WTC11 (cell line): ENCODE measurements at regions not wholly inside any gene's neighbourhood (a gene's known extent, or its start where the extent isn't known, plus 50 kb on each side); places are given as distances from the start of the nearest gene placed in this dataset.

ENCODE experiments used
- ATAC-seq: fragments of 200-7000 bp; cut with Tn5 transposase; 2 replicates; pipeline ENCODE4 v1.10.0; 2021; ENCODE audit warnings: mild to moderate bottlenecking, moderate library complexity
- CTCF ChIA-PET: fragments of 300-600 bp; sonication (Branson Sonifier 250); formaldehyde crosslinking; loops from one replicate; lab custom pipeline; 2021; ENCODE audit warnings: antibody characterized with exemption; lab: Charles Lee
- POLR2A ChIA-PET: fragments of 350-600 bp; sonication (Branson Sonifier 250); formaldehyde crosslinking; loops from one replicate; lab custom pipeline; 2021; ENCODE audit warnings: antibody characterized with exemption; lab: Charles Lee
- DNase-seq: peaks from one replicate; pipeline ENCODE4 v3.0.0; 2021; ENCODE audit warnings: low spot score
- H3K27ac Mint-ChIP-seq: 2 replicates; pipeline ENCODE4 v1.8.0; 2021; ENCODE audit warnings: mixed read lengths
- H3K27me3 Mint-ChIP-seq: 2 replicates; pipeline ENCODE4 v1.8.0; 2021; ENCODE audit warnings: low read depth, mild to moderate bottlenecking, moderate library complexity, mixed read lengths
- H3K36me3 Mint-ChIP-seq: 2 replicates; pipeline ENCODE4 v1.8.0; 2021; ENCODE audit warnings: mixed read lengths
- H3K4me1 Mint-ChIP-seq: 2 replicates; pipeline ENCODE4 v1.8.0; 2022; ENCODE audit warnings: mixed read lengths
- H3K4me3 Mint-ChIP-seq: 2 replicates; pipeline ENCODE4 v1.8.0; 2021; ENCODE audit warnings: mild to moderate bottlenecking, moderate library complexity, mixed read lengths
- H3K9me3 Mint-ChIP-seq: 2 replicates; pipeline ENCODE4 v1.8.0; 2021; ENCODE audit warnings: mixed read lengths
- AR ChIP-seq: fragments of 250-450 bp; sonication (Bioruptor Pico); IDR thresholded peaks from 2 replicates; pipeline ENCODE4 v1.9.0; 2021; ENCODE audit warnings: mild to moderate bottlenecking
- ATF1 ChIP-seq: sonication (generic); formaldehyde crosslinking; IDR thresholded peaks from 2 replicates; pipeline ENCODE4 v1.8.1; 2023; ENCODE audit warnings: mild to moderate bottlenecking, moderate library complexity, missing genetic modification reagents
- ATF3 ChIP-seq: sonication (generic); formaldehyde crosslinking; conservative IDR thresholded peaks from 2 replicates; pipeline ENCODE4 v1.8.1; 2022; ENCODE audit warnings: mild to moderate bottlenecking, missing genetic modification reagents
- E2F1 ChIP-seq: sonication (generic); formaldehyde crosslinking; IDR thresholded peaks from 2 replicates; pipeline ENCODE4 v1.8.0; 2022; ENCODE audit warnings: mild to moderate bottlenecking, missing genetic modification reagents
- E2F4 ChIP-seq: sonication (generic); formaldehyde crosslinking; IDR thresholded peaks from 2 replicates; pipeline ENCODE4 v1.8.1; 2022; ENCODE audit warnings: low read depth, mild to moderate bottlenecking, moderate library complexity, missing genetic modification reagents, borderline replicate concordance
- ETV6 ChIP-seq: sonication (generic); formaldehyde crosslinking; IDR thresholded peaks from 2 replicates; pipeline ENCODE4 v1.8.1; 2022; ENCODE audit warnings: mild to moderate bottlenecking, missing genetic modification reagents
- FOXP1 ChIP-seq: sonication (generic); formaldehyde crosslinking; IDR thresholded peaks from 2 replicates; pipeline ENCODE4 v1.8.0; 2022; ENCODE audit warnings: missing genetic modification reagents, mild to moderate bottlenecking, moderate library complexity, borderline replicate concordance
- HMGXB4 ChIP-seq: sonication (generic); formaldehyde crosslinking; IDR thresholded peaks from 2 replicates; pipeline ENCODE4 v1.8.1; 2023; ENCODE audit warnings: mild to moderate bottlenecking, moderate library complexity, missing genetic modification reagents
- IRF2 ChIP-seq: sonication (generic); formaldehyde crosslinking; IDR thresholded peaks from 2 replicates; pipeline ENCODE4 v1.8.0; 2022; ENCODE audit warnings: low read depth, missing genetic modification reagents, borderline replicate concordance
- NFATC4 ChIP-seq: fragments of 250-450 bp; sonication (Bioruptor Pico); IDR thresholded peaks from 2 replicates; pipeline ENCODE4 v1.9.0; 2021; ENCODE audit warnings: mild to moderate bottlenecking
- NR2C2 ChIP-seq: sonication (generic); formaldehyde crosslinking; IDR thresholded peaks from 2 replicates; pipeline ENCODE4 v1.8.0; 2022; ENCODE audit warnings: mild to moderate bottlenecking, missing genetic modification reagents
- SMAD3 ChIP-seq: sonication (generic); formaldehyde crosslinking; IDR thresholded peaks from 2 replicates; pipeline ENCODE4 v1.8.0; 2022; ENCODE audit warnings: missing genetic modification reagents, mild to moderate bottlenecking, borderline replicate concordance
- TCF7 ChIP-seq: sonication (generic); formaldehyde crosslinking; IDR thresholded peaks from 2 replicates; pipeline ENCODE4 v1.8.0; 2022; ENCODE audit warnings: mild to moderate bottlenecking, low read depth, missing genetic modification reagents, moderate library complexity
- ZBTB21 ChIP-seq: sonication (generic); formaldehyde crosslinking; IDR thresholded peaks from 2 replicates; pipeline ENCODE4 v1.8.1; 2023; ENCODE audit warnings: mild to moderate bottlenecking, missing genetic modification reagents, borderline replicate concordance
- ZNF219 ChIP-seq: sonication (generic); formaldehyde crosslinking; IDR thresholded peaks from 2 replicates; pipeline ENCODE4 v1.8.0; 2023; ENCODE audit warnings: missing genetic modification reagents, mild to moderate bottlenecking, borderline replicate concordance
- ZNF396 ChIP-seq: fragments of 250-450 bp; sonication (Bioruptor Pico); IDR thresholded peaks from 2 replicates; pipeline ENCODE4 v1.8.0; 2021; ENCODE audit warnings: mild to moderate bottlenecking, moderate library complexity, borderline replicate concordance
- ZNF532 ChIP-seq: fragments of 250-450 bp; sonication (Bioruptor Pico); IDR thresholded peaks from 2 replicates; pipeline ENCODE4 v1.9.0; 2021; ENCODE audit warnings: mild to moderate bottlenecking, borderline replicate concordance
- TF ChIP-seq, protein P1 (sequence below): sonication (generic); formaldehyde crosslinking; IDR thresholded peaks from 2 replicates; pipeline ENCODE4 v1.8.1; 2023; ENCODE audit warnings: mild to moderate bottlenecking, missing genetic modification reagents, moderate library complexity
- TF ChIP-seq, protein P2 (sequence below): sonication (generic); formaldehyde crosslinking; IDR thresholded peaks from 2 replicates; pipeline ENCODE4 v1.8.0; 2022; ENCODE audit warnings: mild to moderate bottlenecking, missing genetic modification reagents
- TF ChIP-seq, protein P3 (sequence below): sonication (generic); formaldehyde crosslinking; IDR thresholded peaks from 2 replicates; pipeline ENCODE4 v1.8.1; 2022; ENCODE audit warnings: low read depth, missing genetic modification reagents, borderline replicate concordance

- peaks cover 31% of the 10 kb centered on the region for H3K4me1 Mint-ChIP-seq
- ChIA-PET POLR2A (no interaction called here), CTCF (no interaction called here)
- H3K36me3 Mint-ChIP-seq, result no peaks in the 10 kb centered on the region
- H3K27me3 Mint-ChIP-seq, result no peaks in the 10 kb centered on the region
- H3K9me3 Mint-ChIP-seq, result no peaks in the 10 kb centered on the region; the same call in 1 of the 2 replicates
- TF ChIP-seq SMAD3 (CRISPR knock-in tag) (no peak), IRF2 (CRISPR knock-in tag) (no peak), ZNF396 (no peak), E2F1 (CRISPR knock-in tag) (no peak), ZNF532 (no peak), ETV6 (CRISPR knock-in tag) (no peak), TCF7 (CRISPR knock-in tag) (no peak), FOXP1 (CRISPR knock-in tag) (no peak), NR2C2 (no peak), E2F4 (CRISPR knock-in tag) (no peak)
- TF ChIP-seq, protein P1, sequence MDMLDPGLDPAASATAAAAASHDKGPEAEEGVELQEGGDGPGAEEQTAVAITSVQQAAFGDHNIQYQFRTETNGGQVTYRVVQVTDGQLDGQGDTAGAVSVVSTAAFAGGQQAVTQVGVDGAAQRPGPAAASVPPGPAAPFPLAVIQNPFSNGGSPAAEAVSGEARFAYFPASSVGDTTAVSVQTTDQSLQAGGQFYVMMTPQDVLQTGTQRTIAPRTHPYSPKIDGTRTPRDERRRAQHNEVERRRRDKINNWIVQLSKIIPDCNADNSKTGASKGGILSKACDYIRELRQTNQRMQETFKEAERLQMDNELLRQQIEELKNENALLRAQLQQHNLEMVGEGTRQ (CRISPR knock-in tag), result no peak
- peak overlapping the region; percentile 18; the same call in 1 of the 2 replicates for H3K4me3 Mint-ChIP-seq
- ATAC-seq, result peak; percentile 75
- no peak overlapping the region; the same call in 1 of the 2 replicates for H3K27ac Mint-ChIP-seq
- DNase-seq, result peak; percentile 26
Measured at GRCh38 chrX:850471-850916, 219.9 kb downstream of the SHOX start.

DNA sequence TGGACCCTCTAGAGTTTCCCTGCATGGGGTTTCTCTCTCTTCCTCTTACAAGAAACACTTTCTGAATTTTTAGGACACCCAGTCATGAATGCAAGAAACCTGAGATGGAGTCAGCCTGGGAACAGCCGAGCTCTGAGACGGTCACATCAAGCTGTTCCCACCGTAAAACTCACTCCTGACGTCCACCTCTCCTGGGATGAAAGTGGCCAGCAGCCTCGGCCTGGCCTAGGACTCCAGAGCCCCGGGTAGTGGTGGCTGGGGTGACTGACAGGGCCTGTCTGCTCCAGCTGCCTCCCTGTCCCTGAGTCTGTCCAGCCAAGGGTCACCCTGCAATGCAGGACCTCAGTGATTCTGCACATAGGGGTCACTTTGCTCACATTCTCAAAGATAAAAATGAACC lies 217.8 kb downstream of the SHOX start:
- peak overlapping the region; percentile 68 for H3K27ac Mint-ChIP-seq
- H3K36me3 Mint-ChIP-seq, result no peaks in the 10 kb centered on the region
- ChIA-PET CTCF (no interaction called here), POLR2A (no interaction called here)
- no peaks in the 10 kb centered on the region for H3K27me3 Mint-ChIP-seq
- ATAC-seq, result 0 out of 2 replicates have a peak, but pooled peaks have one; percentile 24
- DNase-seq, result no peak
- peaks cover 31% of the 10 kb centered on the region for H3K4me1 Mint-ChIP-seq
- no peak overlapping the region for H3K4me3 Mint-ChIP-seq
- H3K9me3 Mint-ChIP-seq, result no peaks in the 10 kb centered on the region; the same call in 1 of the 2 replicates
- no peak for TF ChIP-seq ATF1 (CRISPR knock-in tag)
- TF ChIP-seq ZBTB21 (CRISPR knock-in tag), result no peak
- no peak for TF ChIP-seq ZNF219 (CRISPR knock-in tag)
- no peak for TF ChIP-seq NFATC4 (CRISPR knock-in tag)
- TF ChIP-seq HMGXB4, result no peak
- TF ChIP-seq ZNF396, result no peak
- TF ChIP-seq ATF3, result no peak
- TF ChIP-seq, protein P2, sequence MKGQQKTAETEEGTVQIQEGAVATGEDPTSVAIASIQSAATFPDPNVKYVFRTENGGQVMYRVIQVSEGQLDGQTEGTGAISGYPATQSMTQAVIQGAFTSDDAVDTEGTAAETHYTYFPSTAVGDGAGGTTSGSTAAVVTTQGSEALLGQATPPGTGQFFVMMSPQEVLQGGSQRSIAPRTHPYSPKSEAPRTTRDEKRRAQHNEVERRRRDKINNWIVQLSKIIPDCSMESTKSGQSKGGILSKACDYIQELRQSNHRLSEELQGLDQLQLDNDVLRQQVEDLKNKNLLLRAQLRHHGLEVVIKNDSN, result no peak
- TF ChIP-seq, protein P3, sequence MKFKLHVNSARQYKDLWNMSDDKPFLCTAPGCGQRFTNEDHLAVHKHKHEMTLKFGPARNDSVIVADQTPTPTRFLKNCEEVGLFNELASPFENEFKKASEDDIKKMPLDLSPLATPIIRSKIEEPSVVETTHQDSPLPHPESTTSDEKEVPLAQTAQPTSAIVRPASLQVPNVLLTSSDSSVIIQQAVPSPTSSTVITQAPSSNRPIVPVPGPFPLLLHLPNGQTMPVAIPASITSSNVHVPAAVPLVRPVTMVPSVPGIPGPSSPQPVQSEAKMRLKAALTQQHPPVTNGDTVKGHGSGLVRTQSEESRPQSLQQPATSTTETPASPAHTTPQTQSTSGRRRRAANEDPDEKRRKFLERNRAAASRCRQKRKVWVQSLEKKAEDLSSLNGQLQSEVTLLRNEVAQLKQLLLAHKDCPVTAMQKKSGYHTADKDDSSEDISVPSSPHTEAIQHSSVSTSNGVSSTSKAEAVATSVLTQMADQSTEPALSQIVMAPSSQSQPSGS (CRISPR knock-in tag), result no peak
- TF ChIP-seq AR (CRISPR knock-in tag), result no peak
